IMR-90 (cell line): ENCODE measurements at regions not wholly inside any gene's neighbourhood (a gene's known extent, or its start where the extent isn't known, plus 50 kb on each side); places are given as distances from the start of the nearest gene placed in this dataset.

Experiments
- BHLHE40 ChIP-seq: fragments of 150-350 bp; IDR thresholded peaks from 2 replicates; pipeline ENCODE4 v1.6.1; 2016; ENCODE audit warnings: mild to moderate bottlenecking, low read depth, low read length
- CEBPB ChIP-seq: IDR thresholded peaks from 2 replicates; pipeline ENCODE4 v1.6.1; 2012; ENCODE audit warnings: low read depth, low read length, improper control_type of control experiment
- CHD1 ChIP-seq: IDR thresholded peaks from 2 replicates; pipeline ENCODE4 v1.6.1; 2012; ENCODE audit warnings: low read depth, low read length, improper control_type of control experiment
- CTCF ChIP-seq: conservative IDR thresholded peaks from 2 replicates; pipeline ENCODE4 v1.5.1; 2012; ENCODE audit warnings: mild to moderate bottlenecking, low read depth, low read length, improper control_type of control experiment
- ELK1 ChIP-seq: fragments of 150-350 bp; IDR thresholded peaks from 2 replicates; pipeline ENCODE4 v1.6.1; 2016; ENCODE audit warnings: low read depth, mild to moderate bottlenecking, low read length, moderate library complexity, borderline replicate concordance
- MAZ ChIP-seq: IDR thresholded peaks from 2 replicates; pipeline ENCODE4 v1.6.1; 2012; ENCODE audit warnings: low read depth, mild to moderate bottlenecking, low read length, improper control_type of control experiment, moderate library complexity, borderline replicate concordance
- MXI1 ChIP-seq: IDR thresholded peaks from 2 replicates; pipeline ENCODE4 v1.6.1; 2012; ENCODE audit warnings: low read depth, mild to moderate bottlenecking, low read length, moderate library complexity, borderline replicate concordance
- NFE2L2 ChIP-seq: fragments of 150-350 bp; IDR thresholded peaks from 2 replicates; pipeline ENCODE4 v1.6.1; 2016; ENCODE audit warnings: low read depth, mild to moderate bottlenecking, low read length
- POLR2A ChIP-seq: IDR thresholded peaks from 2 replicates; pipeline ENCODE4 v1.6.1; 2012; ENCODE audit warnings: mild to moderate bottlenecking, low read depth, low read length
- RAD21 ChIP-seq: IDR thresholded peaks from 2 replicates; pipeline ENCODE4 v1.6.1; 2012; ENCODE audit warnings: low read length, improper control_type of control experiment
- USF2 ChIP-seq: fragments of 150-350 bp; IDR thresholded peaks from 2 replicates; pipeline ENCODE4 v1.6.1; 2017; ENCODE audit warnings: mild to moderate bottlenecking, antibody characterized with exemption, low read length, low read depth

- TF ChIP-seq CTCF (no peak), POLR2A (no peak), CHD1 (no peak), ELK1 (no peak), BHLHE40 (no peak), RAD21 (no peak), NFE2L2 (no peak), USF2 (no peak), CEBPB (no peak), MXI1 (no peak), MAZ (no peak)
Measured at GRCh38 chr9:7975336-7975735, 175.8 kb upstream of the DMAC1 start.
